Liver (tissue), 8 donors: ENCODE measurements at regions not wholly inside any gene's neighbourhood (a gene's known extent, or its start where the extent isn't known, plus 50 kb on each side); places are given as distances from the start of the nearest gene placed in this dataset.

Experiments
- DNase-seq: peaks from one replicate; pipeline ENCODE4 v3.0.0-alpha.2; 2017; ENCODE audit warnings: low spot score
- H3K27ac ChIP-seq, 2 donors: one replicate each; pipeline ENCODE4 v1.7.0; 2013; ENCODE audit warnings: inconsistent platforms in 2 of 2, low read length in 2 of 2, control low read depth in 1 of 2, low read depth in 1 of 2, mild to moderate bottlenecking in 1 of 2
- H3K27me3 ChIP-seq, 4 donors: one replicate each; pipeline versions ENCODE4 v1.6.1 to v1.7.0; 2013; ENCODE audit warnings: low read length in 3 of 4, inconsistent platforms in 1 of 4, mild to moderate bottlenecking in 1 of 4, moderate library complexity in 1 of 4; ENCODE audit not compliant: control insufficient read depth in 4 of 4, insufficient read depth in 4 of 4
- H3K36me3 ChIP-seq, 4 donors: one replicate each; pipeline versions ENCODE4 v1.6.1 to v1.7.0; 2013; ENCODE audit warnings: low read length in 3 of 4, mild to moderate bottlenecking in 3 of 4, low read depth in 1 of 4, moderate library complexity in 1 of 4; ENCODE audit not compliant: control insufficient read depth in 4 of 4, insufficient read depth in 3 of 4
- H3K4me1 ChIP-seq, 4 donors: one replicate each; pipeline versions ENCODE4 v1.6.1 to v1.7.0; 2013; ENCODE audit warnings: low read length in 3 of 4, mild to moderate bottlenecking in 3 of 4, moderate library complexity in 1 of 4; ENCODE audit not compliant: control insufficient read depth in 4 of 4, insufficient read depth in 4 of 4
- H3K4me3 ChIP-seq, 3 donors: one replicate each; pipeline versions ENCODE4 v1.6.1 to v1.7.0; 2013; ENCODE audit warnings: low read length in 3 of 3, control low read depth in 1 of 3, low read depth in 1 of 3, mild to moderate bottlenecking in 1 of 3
- H3K9ac ChIP-seq, 2 donors: one replicate each; pipeline ENCODE4 v1.7.0; 2013; ENCODE audit warnings: low read length in 2 of 2, mild to moderate bottlenecking in 2 of 2, moderate library complexity in 2 of 2, control low read depth in 1 of 2, low read depth in 1 of 2
- H3K9me3 ChIP-seq, 4 donors: one replicate each; pipeline versions ENCODE4 v1.6.1 to v1.7.0; 2013; ENCODE audit warnings: low read length in 3 of 4; ENCODE audit not compliant: control insufficient read depth in 4 of 4
- FOXA2 ChIP-seq: IDR thresholded peaks from 2 replicates; pipeline ENCODE4 v1.6.1; 2016; ENCODE audit warnings: antibody characterized with exemption
- GABPA ChIP-seq, 2 donors: IDR thresholded peaks in 1 of 2; conservative IDR thresholded peaks in 1 of 2; 2 replicates each; pipeline ENCODE4 v1.6.1; 2016; ENCODE audit warnings: antibody characterized with exemption in 2 of 2, mild to moderate bottlenecking in 1 of 2, moderate library complexity in 1 of 2
- HNF4A ChIP-seq, 2 donors: conservative IDR thresholded peaks; 2 replicates each; pipeline ENCODE4 v1.6.1; 2016; ENCODE audit warnings: antibody characterized with exemption in 2 of 2, mild to moderate bottlenecking in 2 of 2
- HNF4G ChIP-seq: IDR thresholded peaks from 2 replicates; pipeline ENCODE4 v1.6.1; 2016; ENCODE audit warnings: antibody characterized with exemption
- MAX ChIP-seq: IDR thresholded peaks from 2 replicates; pipeline ENCODE4 v1.6.1; 2016; ENCODE audit warnings: antibody characterized with exemption
- NR2F2 ChIP-seq: IDR thresholded peaks from 2 replicates; pipeline ENCODE4 v1.6.1; 2016; ENCODE audit warnings: antibody characterized with exemption
- REST ChIP-seq: IDR thresholded peaks from 2 replicates; pipeline ENCODE4 v1.6.1; 2016; ENCODE audit warnings: antibody characterized with exemption, mild to moderate bottlenecking
- SP1 ChIP-seq: IDR thresholded peaks from 2 replicates; pipeline ENCODE4 v1.6.1; 2018; ENCODE audit warnings: antibody characterized with exemption, mild to moderate bottlenecking
- TAF1 ChIP-seq: conservative IDR thresholded peaks from 2 replicates; pipeline ENCODE4 v1.6.1; 2016; ENCODE audit warnings: antibody characterized with exemption, mild to moderate bottlenecking
- ZBTB33 ChIP-seq: IDR thresholded peaks from 2 replicates; pipeline ENCODE4 v1.6.1; 2016; ENCODE audit warnings: antibody characterized with exemption
- WGBS: extraction: QIAGEN DNeasy Blood & Tissue Kit; methylation state at CpG from one replicate; pipeline ENCODE4 v1.1.7; 2013; 5-methylcytosine and 5-hydroxymethylcytosine counted together
- TF ChIP-seq, protein P1 (sequence below): fragments of 150-350 bp; IDR thresholded peaks from 2 replicates; pipeline ENCODE4 v1.5.1; 2017; ENCODE audit warnings: improper control_type of control experiment, low read depth, low read length; ENCODE audit not compliant: missing input control
- TF ChIP-seq, protein P2 (sequence below): IDR thresholded peaks from 2 replicates; pipeline ENCODE4 v1.6.1; 2016; ENCODE audit warnings: antibody characterized with exemption
- donor health status: healthy.
- donor health status: healthy.
- donor health status: healthy.
- donor health status: healthy.
- donor health status: healthy.

DNA sequence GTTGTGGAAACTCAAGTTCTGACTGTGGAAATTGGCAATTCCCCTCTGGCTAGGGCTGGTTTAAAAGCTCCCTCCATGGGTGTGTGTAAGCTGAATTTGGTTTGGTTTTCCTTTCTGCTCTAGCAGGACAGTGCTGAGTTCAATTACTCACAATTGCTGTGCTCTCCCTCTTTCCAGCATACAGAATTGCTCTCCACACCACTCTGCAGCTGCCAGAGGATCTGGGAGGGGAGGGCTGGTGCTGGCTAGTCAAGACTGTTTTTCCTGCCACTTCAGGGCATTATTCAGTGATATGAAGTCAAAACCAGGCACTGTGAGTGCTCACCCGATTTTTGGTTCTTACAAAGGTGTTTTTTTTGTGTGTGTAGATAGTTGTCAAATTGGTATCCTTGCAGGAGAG lies 336.9 kb upstream of the SLC24A2 start:
- Histone ChIP-seq H3K9me3 (peaks cover 0 to 4% (median 0%) of the 10 kb centered on the region in 4 donors), H3K9ac (no peak overlapping the region), H3K27me3 (no peaks in the 10 kb centered on the region), H3K27ac (no peak overlapping the region), H3K4me1 (no peaks in the 10 kb centered on the region), H3K36me3 (no peaks in the 10 kb centered on the region), H3K4me3 (no peak overlapping the region)
- TF ChIP-seq TAF1 (no peak), NR2F2 (no peak), HNF4A (conservative IDR thresholded peaks at IDR 0.05) (no peak), FOXA2 (no peak), SP1 (no peak), HNF4G (no peak)
- TF ChIP-seq, protein P1, sequence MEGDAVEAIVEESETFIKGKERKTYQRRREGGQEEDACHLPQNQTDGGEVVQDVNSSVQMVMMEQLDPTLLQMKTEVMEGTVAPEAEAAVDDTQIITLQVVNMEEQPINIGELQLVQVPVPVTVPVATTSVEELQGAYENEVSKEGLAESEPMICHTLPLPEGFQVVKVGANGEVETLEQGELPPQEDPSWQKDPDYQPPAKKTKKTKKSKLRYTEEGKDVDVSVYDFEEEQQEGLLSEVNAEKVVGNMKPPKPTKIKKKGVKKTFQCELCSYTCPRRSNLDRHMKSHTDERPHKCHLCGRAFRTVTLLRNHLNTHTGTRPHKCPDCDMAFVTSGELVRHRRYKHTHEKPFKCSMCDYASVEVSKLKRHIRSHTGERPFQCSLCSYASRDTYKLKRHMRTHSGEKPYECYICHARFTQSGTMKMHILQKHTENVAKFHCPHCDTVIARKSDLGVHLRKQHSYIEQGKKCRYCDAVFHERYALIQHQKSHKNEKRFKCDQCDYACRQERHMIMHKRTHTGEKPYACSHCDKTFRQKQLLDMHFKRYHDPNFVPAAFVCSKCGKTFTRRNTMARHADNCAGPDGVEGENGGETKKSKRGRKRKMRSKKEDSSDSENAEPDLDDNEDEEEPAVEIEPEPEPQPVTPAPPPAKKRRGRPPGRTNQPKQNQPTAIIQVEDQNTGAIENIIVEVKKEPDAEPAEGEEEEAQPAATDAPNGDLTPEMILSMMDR = no peak
- WGBS = 59% methylated on average over 1 of the region's 1 CpG
- no peak for DNase-seq

- TF ChIP-seq NR2F2 (no peak), ZBTB33 (no peak), GABPA (IDR thresholded peaks at IDR 0.05 in 1 of 2, conservative IDR thresholded peaks at IDR 0.05 in 1 of 2) (no peak), REST (no peak), MAX (no peak), SP1 (no peak), HNF4G (no peak)
- TF ChIP-seq, protein P2, sequence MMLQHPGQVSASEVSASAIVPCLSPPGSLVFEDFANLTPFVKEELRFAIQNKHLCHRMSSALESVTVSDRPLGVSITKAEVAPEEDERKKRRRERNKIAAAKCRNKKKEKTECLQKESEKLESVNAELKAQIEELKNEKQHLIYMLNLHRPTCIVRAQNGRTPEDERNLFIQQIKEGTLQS = no peak
- DNase-seq = no peak
- Histone ChIP-seq H3K9me3 (peaks cover 1 to 7% (median 3%) of the 10 kb centered on the region in 4 donors), H3K27ac (no peak overlapping the region), H3K9ac (no peak overlapping the region), H3K4me3 (no peak overlapping the region), H3K27me3 (no peaks in the 10 kb centered on the region), H3K36me3 (no peaks in the 10 kb centered on the region), H3K4me1 (no peaks in the 10 kb centered on the region)
- WGBS = 87% methylated on average over 1 of the region's 1 CpG
These were observed 330.7 kb upstream of the SLC24A2 start for GRCh38 chr9:20119566-20119965.
